Fibroblast of mammary gland (primary cell): ENCODE measurements at regions not wholly inside any gene's neighbourhood (a gene's known extent, or its start where the extent isn't known, plus 50 kb on each side); places are given as distances from the start of the nearest gene placed in this dataset.

ENCODE experiments used
- DNase-seq: peaks from one replicate; pipeline ENCODE4 v3.0.0-alpha.2; 2010; ENCODE audit warnings: low read depth
- H3K4me3 ChIP-seq: 2 replicates; pipeline ENCODE4 v1.5.1; 2011; ENCODE audit warnings: low read depth, mild to moderate bottlenecking, low read length, moderate library complexity; ENCODE audit not compliant: control insufficient read depth
- CTCF ChIP-seq: conservative IDR thresholded peaks from 2 replicates; pipeline ENCODE4 v1.5.1; 2011; ENCODE audit warnings: low read depth, low read length, inconsistent platforms; ENCODE audit not compliant: control insufficient read depth, insufficient read depth

GRCh38 chr10:110431659-110432058, 66.0 kb upstream of the DUSP5 start:
- TF ChIP-seq CTCF = no peak
- H3K4me3 ChIP-seq = no peak overlapping the region
- DNase-seq = no peak

GRCh38 chr10:110432084-110432483, 65.6 kb upstream of the DUSP5 start:
- TF ChIP-seq CTCF = no peak
- H3K4me3 ChIP-seq = no peak overlapping the region
- DNase-seq = no peak

GRCh38 chr10:110432814-110433565, 64.7 kb upstream of the DUSP5 start:
- no peak for DNase-seq
- TF ChIP-seq CTCF = no peak

DNA sequence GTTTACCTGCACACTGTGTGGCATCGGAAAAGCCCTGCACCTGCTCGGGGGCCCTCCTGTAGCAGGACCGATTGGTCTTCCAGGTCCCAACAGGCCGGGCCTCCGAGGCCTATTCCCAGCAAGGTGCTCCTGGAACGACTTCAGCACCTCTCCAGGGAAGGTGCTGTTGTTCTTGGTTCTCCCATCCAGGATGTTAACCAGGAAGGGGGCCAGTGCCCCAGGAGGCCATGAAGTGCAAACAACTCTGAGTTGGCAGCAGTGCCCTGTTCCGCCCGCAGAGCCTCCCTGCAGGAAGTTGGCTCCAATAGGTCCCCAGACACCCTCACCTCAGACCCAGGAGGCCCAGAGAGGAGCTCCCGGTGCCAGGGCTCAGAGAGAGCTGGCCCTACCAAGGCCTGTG, 64.0 kb upstream of the DUSP5 start:
- TF ChIP-seq CTCF = no peak
- DNase-seq = no peak

More at GRCh38 chr10:110432814-110433565, 64.7 kb upstream of the DUSP5 start:
- H3K4me3 ChIP-seq = no peak overlapping the region

DNA sequence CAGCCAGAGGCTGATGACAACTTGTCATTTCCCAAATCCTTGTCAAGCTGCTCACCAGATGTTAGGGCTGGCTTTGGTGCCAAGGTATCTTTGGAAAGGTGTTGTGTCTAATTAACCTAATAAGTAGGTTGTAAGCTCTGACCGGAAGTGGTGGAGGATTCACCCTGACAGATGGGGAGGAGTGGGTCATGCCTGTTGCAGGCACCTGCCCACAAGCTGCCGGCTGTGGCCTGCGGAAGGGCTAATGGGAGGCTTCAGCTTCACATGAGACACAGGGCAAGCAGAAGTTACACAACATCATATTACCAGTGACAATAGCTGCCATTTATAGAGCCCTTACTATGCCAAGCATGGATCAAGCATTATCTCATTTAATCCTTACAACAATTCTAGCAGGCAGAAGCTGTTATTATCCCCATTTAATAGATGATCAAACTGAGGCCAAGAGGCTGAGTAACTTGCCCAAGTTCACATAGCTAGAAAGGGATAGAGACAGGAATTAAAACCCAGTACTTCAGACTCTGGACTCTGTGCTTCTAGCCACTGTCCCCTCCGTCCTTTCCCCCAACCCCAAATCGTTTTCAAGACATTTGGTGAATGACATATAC, 63.1 kb upstream of the DUSP5 start:
- H3K4me3 ChIP-seq = no peak overlapping the region
- DNase-seq = no peak
- TF ChIP-seq CTCF = no peak

More for the DNA sequence above, 64.0 kb upstream of the DUSP5 start:
- H3K4me3 ChIP-seq = no peak overlapping the region

GRCh38 chr10:110436554-110437350, 61.0 kb upstream of the DUSP5 start:
- TF ChIP-seq CTCF = no peak
- no peak overlapping the region for H3K4me3 ChIP-seq

More at GRCh38 chr10:110436554-110437350, 61.0 kb upstream of the DUSP5 start:
- no peak for DNase-seq
